HEK293 (cell line): ENCODE measurements at regions not wholly inside any gene's neighbourhood (a gene's known extent, or its start where the extent isn't known, plus 50 kb on each side); places are given as distances from the start of the nearest gene placed in this dataset.

ENCODE experiments used
- CTCF ChIA-PET: fragments of 350-600 bp; formaldehyde crosslinking; extraction: SDS; loops from one replicate; lab custom pipeline; 2021; ENCODE audit warnings: antibody characterized with exemption; lab: Yijun Ruan, JAX
- POLR2A ChIA-PET: fragments of 300-600 bp; formaldehyde crosslinking; extraction: SDS; loops from one replicate; lab custom pipeline; 2020; ENCODE audit warnings: antibody characterized with exemption, inconsistent platforms; lab: Yijun Ruan, JAX
- H3K27ac ChIP-seq: fragments of 200-500 bp; sonication (Bioruptor generic); 2 replicates; pipeline ENCODE4 v1.5.1; 2014; ENCODE audit warnings: low read depth, low read length, control low read depth, inconsistent platforms; ENCODE audit errors: extremely low read depth
- H3K36me3 ChIP-seq, 2 experiments: fragments of 200-500 bp in 1 of 2; sonication (Bioruptor generic) in 1 of 2; 1 replicate in 1 of 2; 2 replicates in 1 of 2; pipeline ENCODE4 v1.5.1; 2014 to 2017; ENCODE audit warnings: inconsistent platforms in 2 of 2, low read length in 2 of 2; ENCODE audit not compliant: control insufficient read depth in 2 of 2, insufficient read depth in 1 of 2
- H3K4me1 ChIP-seq: fragments of 200-500 bp; sonication (Bioruptor generic); 2 replicates; pipeline ENCODE4 v1.5.1; 2014; ENCODE audit warnings: mild to moderate bottlenecking, low read length, inconsistent platforms; ENCODE audit not compliant: control insufficient read depth, insufficient read depth
- H3K4me3 ChIP-seq: 2 replicates; pipeline ENCODE4 v1.5.1; 2011; ENCODE audit warnings: low read depth, mild to moderate bottlenecking, control low read depth, low read length, moderate library complexity
- H3K9me3 ChIP-seq: fragments of 200-500 bp; sonication (Bioruptor generic); 2 replicates; pipeline ENCODE4 v1.5.1; 2014; ENCODE audit warnings: low read depth, low read length, inconsistent platforms; ENCODE audit not compliant: control insufficient read depth, insufficient read depth
- BCL11B ChIP-seq: fragments of 450-650 bp; formaldehyde crosslinking; IDR thresholded peaks from 2 replicates; pipeline ENCODE4 v1.5.1; 2016; ENCODE audit warnings: low read depth, missing biosample characterization, missing genetic modification characterization
- GLIS1 ChIP-seq: fragments of 450-650 bp; formaldehyde crosslinking; IDR thresholded peaks from 2 replicates; pipeline ENCODE4 v1.5.1; 2016; ENCODE audit warnings: missing biosample characterization, missing genetic modification characterization
- GLIS2 ChIP-seq: fragments of 450-650 bp; formaldehyde crosslinking; IDR thresholded peaks from 2 replicates; pipeline ENCODE4 v1.5.1; 2016; ENCODE audit warnings: missing biosample characterization, missing genetic modification characterization
- HOXC10 ChIP-seq: sonication (generic); formaldehyde crosslinking; IDR thresholded peaks from 2 replicates; pipeline ENCODE4 v1.8.1; 2023; ENCODE audit warnings: mild to moderate bottlenecking, missing genetic modification reagents
- HOXD13 ChIP-seq: sonication (generic); formaldehyde crosslinking; IDR thresholded peaks from 2 replicates; pipeline ENCODE4 v1.8.0; 2022; ENCODE audit warnings: missing genetic modification reagents, borderline replicate concordance
- KLF7 ChIP-seq: fragments of 450-650 bp; formaldehyde crosslinking; IDR thresholded peaks from 2 replicates; pipeline ENCODE4 v1.5.1; 2016; ENCODE audit warnings: missing biosample characterization, missing genetic modification characterization, borderline replicate concordance
- PRDM1 ChIP-seq: fragments of 450-650 bp; formaldehyde crosslinking; IDR thresholded peaks from 2 replicates; pipeline ENCODE4; 2016; ENCODE audit warnings: missing biosample characterization, missing genetic modification characterization
- SALL2 ChIP-seq: fragments of 450-650 bp; formaldehyde crosslinking; IDR thresholded peaks from 2 replicates; pipeline ENCODE4 v1.5.0; 2017; ENCODE audit warnings: missing biosample characterization, mild to moderate bottlenecking, missing genetic modification characterization, borderline replicate concordance
- SETDB1 ChIP-seq: IDR thresholded peaks from one replicate; pipeline ENCODE4 v1.6.1; 2017; ENCODE audit warnings: mild to moderate bottlenecking, low read length, moderate library complexity, mixed read lengths; ENCODE audit not compliant: insufficient read length
- YY2 ChIP-seq: fragments of 450-650 bp; formaldehyde crosslinking; IDR thresholded peaks from 2 replicates; pipeline ENCODE4 v1.5.1; 2016; ENCODE audit warnings: missing biosample characterization, missing genetic modification characterization
- ZBTB17 ChIP-seq: fragments of 450-650 bp; formaldehyde crosslinking; IDR thresholded peaks from 2 replicates; pipeline ENCODE4 v1.5.1; 2016; ENCODE audit warnings: missing biosample characterization, missing genetic modification characterization
- ZBTB21 ChIP-seq: fragments of 450-650 bp; formaldehyde crosslinking; IDR thresholded peaks from 2 replicates; pipeline ENCODE4 v1.5.1; 2017; ENCODE audit warnings: missing biosample characterization, missing genetic modification characterization
- ZBTB48 ChIP-seq: fragments of 450-650 bp; formaldehyde crosslinking; IDR thresholded peaks from 2 replicates; pipeline ENCODE4 v1.5.1; 2016; ENCODE audit warnings: missing biosample characterization, missing genetic modification characterization
- ZFHX2 ChIP-seq: fragments of 450-650 bp; formaldehyde crosslinking; conservative IDR thresholded peaks from 2 replicates; pipeline ENCODE4 v1.5.1; 2016; ENCODE audit warnings: missing biosample characterization, missing genetic modification characterization
- ZNF211 ChIP-seq: fragments of 450-650 bp; formaldehyde crosslinking; IDR thresholded peaks from 2 replicates; pipeline ENCODE4 v1.5.1; 2016; ENCODE audit warnings: low read depth, missing biosample characterization, missing genetic modification characterization
- ZNF311 ChIP-seq: fragments of 450-650 bp; formaldehyde crosslinking; IDR thresholded peaks from 2 replicates; pipeline ENCODE4 v1.5.1; 2017; ENCODE audit warnings: missing biosample characterization, missing genetic modification characterization, borderline replicate concordance
- ZNF366 ChIP-seq: fragments of 450-650 bp; formaldehyde crosslinking; conservative IDR thresholded peaks from 2 replicates; pipeline ENCODE4 v1.5.1; 2016; ENCODE audit warnings: missing biosample characterization, missing genetic modification characterization
- ZNF394 ChIP-seq: fragments of 450-650 bp; formaldehyde crosslinking; IDR thresholded peaks from 2 replicates; pipeline ENCODE4 v1.5.1; 2016; ENCODE audit warnings: missing biosample characterization, missing genetic modification characterization, mild to moderate bottlenecking, moderate library complexity, borderline replicate concordance
- ZNF530 ChIP-seq: fragments of 450-650 bp; formaldehyde crosslinking; IDR thresholded peaks from 2 replicates; pipeline ENCODE4 v1.5.1; 2016; ENCODE audit warnings: low read depth, missing biosample characterization, missing genetic modification characterization
- ZNF707 ChIP-seq: fragments of 450-650 bp; formaldehyde crosslinking; IDR thresholded peaks from 2 replicates; pipeline ENCODE4 v1.5.1; 2016; ENCODE audit warnings: missing biosample characterization, missing genetic modification characterization
- TF ChIP-seq, protein P1 (sequence below): fragments of 450-650 bp; formaldehyde crosslinking; IDR thresholded peaks from 2 replicates; pipeline ENCODE4 v1.5.1; 2016; ENCODE audit warnings: missing biosample characterization, missing genetic modification characterization, borderline replicate concordance
- TF ChIP-seq, protein P2 (sequence below): fragments of 450-650 bp; formaldehyde crosslinking; IDR thresholded peaks from 2 replicates; pipeline ENCODE4 v1.5.1; 2016; ENCODE audit warnings: missing biosample characterization, missing genetic modification characterization
- TF ChIP-seq, protein P3 (sequence below): fragments of 450-650 bp; formaldehyde crosslinking; IDR thresholded peaks from 2 replicates; pipeline ENCODE4 v1.5.1; 2016; ENCODE audit warnings: missing biosample characterization, missing genetic modification characterization
- TF ChIP-seq, protein P4 (sequence below): fragments of 450-650 bp; formaldehyde crosslinking; IDR thresholded peaks from 2 replicates; pipeline ENCODE4 v1.5.1; 2016; ENCODE audit warnings: missing biosample characterization, missing genetic modification characterization
- TF ChIP-seq, protein P5 (sequence below): fragments of 450-650 bp; formaldehyde crosslinking; optimal IDR thresholded peaks from 2 replicates; pipeline ENCODE3; 2016; ENCODE audit warnings: missing biosample characterization, mild to moderate bottlenecking, missing genetic modification characterization

DNA sequence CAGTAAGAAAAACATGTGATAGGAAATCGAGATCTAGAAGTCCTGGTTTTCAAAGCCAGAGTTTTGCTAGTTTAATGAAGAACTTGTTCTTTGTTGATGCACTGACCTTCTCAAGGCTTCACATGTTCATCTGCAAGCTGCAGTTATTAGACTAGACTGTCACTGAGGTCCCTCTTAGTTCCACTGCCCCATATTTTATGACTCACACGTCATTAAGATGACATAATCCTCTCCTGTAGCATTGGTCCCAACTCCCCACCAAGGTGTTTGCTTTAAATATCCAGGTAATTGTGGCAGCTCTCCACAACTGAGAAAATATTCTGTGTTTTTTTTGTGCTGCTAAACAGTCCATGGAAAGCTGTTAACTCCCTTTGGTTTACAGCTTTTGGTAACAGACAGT, 149.7 kb downstream of the MREG start (continued):
- TF ChIP-seq YY2 (no peak), ZFHX2 (no peak)
- TF ChIP-seq, all 188 proteins: peak for 0

DNA sequence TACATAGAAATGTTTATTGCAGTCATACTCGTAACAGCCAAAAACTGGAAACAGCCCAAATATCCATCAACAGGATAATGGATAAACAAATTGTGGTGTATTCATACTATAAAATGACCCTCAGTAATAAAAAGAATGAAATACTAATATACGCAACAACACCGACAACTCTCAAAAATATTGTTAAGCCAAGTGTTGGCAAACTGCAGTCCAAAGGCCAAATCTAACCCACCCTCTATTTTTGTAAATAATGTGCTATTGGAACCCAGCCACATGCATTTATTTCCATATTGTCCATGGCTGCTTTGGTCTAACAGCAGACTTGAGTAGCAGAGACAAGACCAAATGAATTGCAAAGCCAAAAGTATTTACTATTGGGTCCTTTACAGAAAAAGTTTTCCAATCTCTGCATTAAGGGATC, 151.0 kb downstream of the MREG start:
- Histone ChIP-seq H3K27ac (no peak overlapping the region), H3K4me1 (no peaks in the 10 kb centered on the region), H3K4me3 (no peak overlapping the region), H3K9me3 (no peaks in the 10 kb centered on the region), H3K36me3 (no peaks in the 10 kb centered on the region)
- TF ChIP-seq SALL2 (no peak), HOXC10 (CRISPR knock-in tag) (no peak), HOXD13 (CRISPR knock-in tag) (no peak)
- TF ChIP-seq, protein P1, sequence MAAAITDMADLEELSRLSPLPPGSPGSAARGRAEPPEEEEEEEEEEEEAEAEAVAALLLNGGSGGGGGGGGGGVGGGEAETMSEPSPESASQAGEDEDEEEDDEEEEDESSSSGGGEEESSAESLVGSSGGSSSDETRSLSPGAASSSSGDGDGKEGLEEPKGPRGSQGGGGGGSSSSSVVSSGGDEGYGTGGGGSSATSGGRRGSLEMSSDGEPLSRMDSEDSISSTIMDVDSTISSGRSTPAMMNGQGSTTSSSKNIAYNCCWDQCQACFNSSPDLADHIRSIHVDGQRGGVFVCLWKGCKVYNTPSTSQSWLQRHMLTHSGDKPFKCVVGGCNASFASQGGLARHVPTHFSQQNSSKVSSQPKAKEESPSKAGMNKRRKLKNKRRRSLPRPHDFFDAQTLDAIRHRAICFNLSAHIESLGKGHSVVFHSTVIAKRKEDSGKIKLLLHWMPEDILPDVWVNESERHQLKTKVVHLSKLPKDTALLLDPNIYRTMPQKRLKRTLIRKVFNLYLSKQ (tag by site-specific recombination) = no peak
- CTCF ChIA-PET = no interaction called here
- POLR2A ChIA-PET = no interaction called here

DNA sequence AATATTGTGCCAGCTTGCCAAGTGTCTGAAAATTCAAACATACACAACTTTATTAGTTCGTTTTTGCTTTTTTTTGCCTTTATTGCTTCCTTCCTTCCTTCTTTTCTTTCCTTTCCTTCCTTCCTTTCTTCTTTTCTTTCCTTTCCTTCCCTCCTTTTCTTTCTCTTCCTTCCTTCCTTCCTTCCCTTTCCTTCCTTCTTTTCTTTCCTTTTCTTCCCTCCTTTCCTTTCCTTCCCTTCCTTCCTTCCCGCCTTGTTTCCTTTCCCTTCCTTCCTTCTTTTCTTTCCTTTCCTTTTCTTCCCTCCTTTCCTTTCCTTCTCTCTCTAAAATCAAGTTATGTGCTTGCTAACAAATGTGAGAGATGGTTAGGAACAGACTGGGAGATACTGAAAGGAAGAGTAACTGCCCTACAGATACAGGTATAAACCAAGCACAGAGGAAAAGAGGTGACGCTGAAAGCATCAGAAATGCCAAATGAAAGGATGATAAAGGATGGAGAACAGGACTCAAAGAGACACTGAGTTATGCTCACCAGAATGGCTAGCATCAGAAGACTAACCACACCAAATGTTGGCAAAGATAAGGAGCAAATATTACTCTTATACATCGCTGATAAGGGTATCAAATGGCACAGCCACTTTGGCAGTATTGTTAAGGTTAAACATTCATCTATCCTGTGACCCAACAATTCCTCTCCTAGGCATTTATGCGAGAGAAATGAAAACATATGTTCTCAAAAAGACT, 151.6 kb downstream of the MREG start:
- TF ChIP-seq ZNF530 (no peak), ZNF394 (tag by site-specific recombination) (no peak), ZBTB48 (tag by site-specific recombination) (no peak), KLF7 (tag by site-specific recombination) (no peak), BCL11B (tag by site-specific recombination) (no peak), ZNF311 (tag by site-specific recombination) (no peak), GLIS2 (no peak), PRDM1 (tag by site-specific recombination) (peak; percentile 69), ZNF211 (no peak), ZNF366 (tag by site-specific recombination) (peak; percentile 81)
- H3K36me3 ChIP-seq = no peaks in the 10 kb centered on the region
- POLR2A ChIA-PET = no interaction called here
- no peaks in the 10 kb centered on the region for H3K4me1 ChIP-seq
- no peaks in the 10 kb centered on the region for H3K9me3 ChIP-seq
- CTCF ChIA-PET = no interaction called here
- no peak overlapping the region for H3K27ac ChIP-seq
- H3K4me3 ChIP-seq = no peak overlapping the region

DNA sequence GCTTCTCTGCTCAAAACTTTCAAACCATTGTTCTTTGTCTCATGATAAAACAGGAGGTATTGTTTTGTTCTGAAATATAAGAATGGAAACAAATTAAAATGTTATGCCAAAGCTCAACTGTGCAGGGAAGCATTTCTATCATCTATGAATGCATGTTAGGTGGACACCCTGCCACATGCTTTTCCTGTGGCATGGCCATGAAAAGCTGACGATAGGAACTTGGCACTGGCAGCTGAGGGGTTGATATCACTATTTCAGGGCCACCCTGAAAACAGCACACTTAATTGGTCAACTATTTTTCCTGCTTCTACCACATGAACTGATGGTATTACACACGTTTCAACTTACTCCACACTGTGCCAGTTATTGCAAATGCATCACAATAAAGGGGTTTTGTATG, 157.3 kb downstream of the MREG start:
- Histone ChIP-seq H3K36me3 (no peaks in the 10 kb centered on the region), H3K4me3 (no peak overlapping the region), H3K27ac (no peak overlapping the region), H3K4me1 (no peaks in the 10 kb centered on the region), H3K9me3 (no peaks in the 10 kb centered on the region)
- ChIA-PET POLR2A (no interaction called here), CTCF (no interaction called here)
- TF ChIP-seq, protein P2, sequence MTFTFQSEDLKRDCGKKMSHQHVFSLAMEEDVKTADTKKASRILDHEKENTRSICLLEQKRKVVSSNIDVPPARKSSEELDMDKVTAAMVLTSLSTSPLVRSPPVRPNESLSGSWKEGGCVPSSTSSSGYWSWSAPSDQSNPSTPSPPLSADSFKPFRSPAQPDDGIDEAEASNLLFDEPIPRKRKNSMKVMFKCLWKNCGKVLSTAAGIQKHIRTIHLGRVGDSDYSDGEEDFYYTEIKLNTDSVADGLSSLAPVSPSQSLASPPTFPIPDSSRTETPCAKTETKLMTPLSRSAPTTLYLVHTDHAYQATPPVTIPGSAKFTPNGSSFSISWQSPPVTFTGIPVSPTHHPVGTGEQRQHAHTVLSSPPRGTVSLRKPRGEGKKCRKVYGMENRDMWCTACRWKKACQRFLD (tag by site-specific recombination) = no peak
- TF ChIP-seq ZNF707 (tag by site-specific recombination) (no peak), ZBTB21 (tag by site-specific recombination) (no peak), SETDB1 (no peak), ZBTB17 (no peak), GLIS2 (no peak), GLIS1 (tag by site-specific recombination) (no peak)
- TF ChIP-seq, protein P3, sequence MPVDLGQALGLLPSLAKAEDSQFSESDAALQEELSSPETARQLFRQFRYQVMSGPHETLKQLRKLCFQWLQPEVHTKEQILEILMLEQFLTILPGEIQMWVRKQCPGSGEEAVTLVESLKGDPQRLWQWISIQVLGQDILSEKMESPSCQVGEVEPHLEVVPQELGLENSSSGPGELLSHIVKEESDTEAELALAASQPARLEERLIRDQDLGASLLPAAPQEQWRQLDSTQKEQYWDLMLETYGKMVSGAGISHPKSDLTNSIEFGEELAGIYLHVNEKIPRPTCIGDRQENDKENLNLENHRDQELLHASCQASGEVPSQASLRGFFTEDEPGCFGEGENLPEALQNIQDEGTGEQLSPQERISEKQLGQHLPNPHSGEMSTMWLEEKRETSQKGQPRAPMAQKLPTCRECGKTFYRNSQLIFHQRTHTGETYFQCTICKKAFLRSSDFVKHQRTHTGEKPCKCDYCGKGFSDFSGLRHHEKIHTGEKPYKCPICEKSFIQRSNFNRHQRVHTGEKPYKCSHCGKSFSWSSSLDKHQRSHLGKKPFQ (tag by site-specific recombination) = no peak
- TF ChIP-seq, protein P4, sequence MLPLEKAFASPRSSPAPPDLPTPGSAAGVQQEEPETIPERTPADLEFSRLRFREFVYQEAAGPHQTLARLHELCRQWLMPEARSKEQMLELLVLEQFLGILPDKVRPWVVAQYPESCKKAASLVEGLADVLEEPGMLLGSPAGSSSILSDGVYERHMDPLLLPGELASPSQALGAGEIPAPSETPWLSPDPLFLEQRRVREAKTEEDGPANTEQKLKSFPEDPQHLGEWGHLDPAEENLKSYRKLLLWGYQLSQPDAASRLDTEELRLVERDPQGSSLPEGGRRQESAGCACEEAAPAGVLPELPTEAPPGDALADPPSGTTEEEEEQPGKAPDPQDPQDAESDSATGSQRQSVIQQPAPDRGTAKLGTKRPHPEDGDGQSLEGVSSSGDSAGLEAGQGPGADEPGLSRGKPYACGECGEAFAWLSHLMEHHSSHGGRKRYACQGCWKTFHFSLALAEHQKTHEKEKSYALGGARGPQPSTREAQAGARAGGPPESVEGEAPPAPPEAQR = no peak
- TF ChIP-seq, protein P5, sequence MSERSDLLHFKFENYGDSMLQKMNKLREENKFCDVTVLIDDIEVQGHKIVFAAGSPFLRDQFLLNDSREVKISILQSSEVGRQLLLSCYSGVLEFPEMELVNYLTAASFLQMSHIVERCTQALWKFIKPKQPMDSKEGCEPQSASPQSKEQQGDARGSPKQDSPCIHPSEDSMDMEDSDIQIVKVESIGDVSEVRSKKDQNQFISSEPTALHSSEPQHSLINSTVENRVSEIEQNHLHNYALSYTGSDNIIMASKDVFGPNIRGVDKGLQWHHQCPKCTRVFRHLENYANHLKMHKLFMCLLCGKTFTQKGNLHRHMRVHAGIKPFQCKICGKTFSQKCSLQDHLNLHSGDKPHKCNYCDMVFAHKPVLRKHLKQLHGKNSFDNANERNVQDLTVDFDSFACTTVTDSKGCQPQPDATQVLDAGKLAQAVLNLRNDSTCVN (tag by site-specific recombination) = no peak
